ENCODE measurements at regions not wholly inside any gene's neighbourhood (a gene's known extent, or its start where the extent isn't known, plus 50 kb on each side); places are given as distances from the start of the nearest gene placed in this dataset.

GRCh38 chr10:62890395-62890794 is 74.2 kb upstream of the EGR2 start:
- intact Hi-C loops (cut with micrococcal nuclease; ENCODE audit: unreplicated experiment) = no loop called here
- CTCF ChIA-PET (ENCODE audit: low intra/inter-chr PET ratio, low total read pairs) = no interaction called here
- Histone ChIP-seq H2AFZ (ENCODE audit: low read length) (no peak overlapping the region), H3K79me2 (ENCODE audit: insufficient read depth, low read length) (no peaks in the 10 kb centered on the region), H3K4me3 (replicated peaks in 1 of 3; ENCODE audit: insufficient read depth in 1 of 3, low read depth in 2 of 3, low read length in 3 of 3) (no peak overlapping the region), H3K9me3 (ENCODE audit: low read length) (no peaks in the 10 kb centered on the region), H3K4me2 (ENCODE audit: low read depth, low read length) (no peak overlapping the region), H3K27ac (ENCODE audit: extremely low read length, insufficient read depth, low read length) (no peak overlapping the region), H4K20me1 (ENCODE audit: insufficient read depth, low read length) (no peaks in the 10 kb centered on the region), H3K27me3 (ENCODE audit: control insufficient read depth in 1 of 2, insufficient read depth in 2 of 2, low read length in 2 of 2) (peaks cover 0 to 9% of the 10 kb centered on the region in 2 experiments; a peak in 4 of 5 replicates), H3K4me1 (ENCODE audit: insufficient read depth, low read length) (no peaks in the 10 kb centered on the region), H3K36me3 (replicated peaks in 1 of 2; ENCODE audit: control insufficient read depth in 1 of 2, insufficient read depth in 2 of 2, low read length in 2 of 2) (no peaks in the 10 kb centered on the region), H3K9ac (ENCODE audit: insufficient read depth, low read depth, low read length) (no peak overlapping the region)
- DNase-seq (ENCODE audit: low spot score) (no peak), ATAC-seq (no peak), FAIRE-seq (no peak)
- WGBS (ENCODE audit: low lambda C conversion rate) = 3% methylated on average over 2 of the region's 2 CpGs
- in situ Hi-C loops (cut with HindIII; ENCODE audit: extremely low pct_ligation_motif_present, low pct_unique_long_range_greater_than_20kb) = no loop called here
- no TSS peak for BruUV-seq (replicated peaks)
- POLR2A ChIA-PET = no interaction called here
- TF ChIP-seq ETV6 (CRISPR knock-in tag; conservative IDR thresholded peaks at IDR 0.05) (no peak), KAT2B (IDR thresholded peaks at IDR 0.05; ENCODE audit: borderline replicate concordance, low read depth, low read length) (no peak), GLI4 (CRISPR knock-in tag; IDR thresholded peaks at IDR 0.05; ENCODE audit: borderline replicate concordance) (no peak), ZSCAN5A (CRISPR knock-in tag; IDR thresholded peaks at IDR 0.05; ENCODE audit: borderline replicate concordance) (no peak), ARID3A (IDR thresholded peaks at IDR 0.05; ENCODE audit: low read depth, low read length) (no peak), SMYD3 (CRISPR knock-in tag; IDR thresholded peaks at IDR 0.05) (no peak), ZNF451 (CRISPR knock-in tag; IDR thresholded peaks at IDR 0.05) (no peak), ZNF574 (CRISPR knock-in tag; IDR thresholded peaks at IDR 0.05) (no peak), ZNF230 (CRISPR knock-in tag; IDR thresholded peaks at IDR 0.05) (no peak), ZC3H13 (CRISPR knock-in tag; IDR thresholded peaks at IDR 0.05) (no peak), MXD4 (CRISPR knock-in tag; IDR thresholded peaks at IDR 0.05) (no peak), ZNF709 (CRISPR knock-in tag; IDR thresholded peaks at IDR 0.05) (no peak)
- TF ChIP-seq, protein P1, sequence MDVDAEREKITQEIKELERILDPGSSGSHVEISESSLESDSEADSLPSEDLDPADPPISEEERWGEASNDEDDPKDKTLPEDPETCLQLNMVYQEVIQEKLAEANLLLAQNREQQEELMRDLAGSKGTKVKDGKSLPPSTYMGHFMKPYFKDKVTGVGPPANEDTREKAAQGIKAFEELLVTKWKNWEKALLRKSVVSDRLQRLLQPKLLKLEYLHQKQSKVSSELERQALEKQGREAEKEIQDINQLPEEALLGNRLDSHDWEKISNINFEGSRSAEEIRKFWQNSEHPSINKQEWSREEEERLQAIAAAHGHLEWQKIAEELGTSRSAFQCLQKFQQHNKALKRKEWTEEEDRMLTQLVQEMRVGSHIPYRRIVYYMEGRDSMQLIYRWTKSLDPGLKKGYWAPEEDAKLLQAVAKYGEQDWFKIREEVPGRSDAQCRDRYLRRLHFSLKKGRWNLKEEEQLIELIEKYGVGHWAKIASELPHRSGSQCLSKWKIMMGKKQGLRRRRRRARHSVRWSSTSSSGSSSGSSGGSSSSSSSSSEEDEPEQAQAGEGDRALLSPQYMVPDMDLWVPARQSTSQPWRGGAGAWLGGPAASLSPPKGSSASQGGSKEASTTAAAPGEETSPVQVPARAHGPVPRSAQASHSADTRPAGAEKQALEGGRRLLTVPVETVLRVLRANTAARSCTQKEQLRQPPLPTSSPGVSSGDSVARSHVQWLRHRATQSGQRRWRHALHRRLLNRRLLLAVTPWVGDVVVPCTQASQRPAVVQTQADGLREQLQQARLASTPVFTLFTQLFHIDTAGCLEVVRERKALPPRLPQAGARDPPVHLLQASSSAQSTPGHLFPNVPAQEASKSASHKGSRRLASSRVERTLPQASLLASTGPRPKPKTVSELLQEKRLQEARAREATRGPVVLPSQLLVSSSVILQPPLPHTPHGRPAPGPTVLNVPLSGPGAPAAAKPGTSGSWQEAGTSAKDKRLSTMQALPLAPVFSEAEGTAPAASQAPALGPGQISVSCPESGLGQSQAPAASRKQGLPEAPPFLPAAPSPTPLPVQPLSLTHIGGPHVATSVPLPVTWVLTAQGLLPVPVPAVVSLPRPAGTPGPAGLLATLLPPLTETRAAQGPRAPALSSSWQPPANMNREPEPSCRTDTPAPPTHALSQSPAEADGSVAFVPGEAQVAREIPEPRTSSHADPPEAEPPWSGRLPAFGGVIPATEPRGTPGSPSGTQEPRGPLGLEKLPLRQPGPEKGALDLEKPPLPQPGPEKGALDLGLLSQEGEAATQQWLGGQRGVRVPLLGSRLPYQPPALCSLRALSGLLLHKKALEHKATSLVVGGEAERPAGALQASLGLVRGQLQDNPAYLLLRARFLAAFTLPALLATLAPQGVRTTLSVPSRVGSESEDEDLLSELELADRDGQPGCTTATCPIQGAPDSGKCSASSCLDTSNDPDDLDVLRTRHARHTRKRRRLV (CRISPR knock-in tag; IDR thresholded peaks at IDR 0.05) = no peak
- TF ChIP-seq, protein P2, sequence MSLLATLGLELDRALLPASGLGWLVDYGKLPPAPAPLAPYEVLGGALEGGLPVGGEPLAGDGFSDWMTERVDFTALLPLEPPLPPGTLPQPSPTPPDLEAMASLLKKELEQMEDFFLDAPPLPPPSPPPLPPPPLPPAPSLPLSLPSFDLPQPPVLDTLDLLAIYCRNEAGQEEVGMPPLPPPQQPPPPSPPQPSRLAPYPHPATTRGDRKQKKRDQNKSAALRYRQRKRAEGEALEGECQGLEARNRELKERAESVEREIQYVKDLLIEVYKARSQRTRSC (CRISPR knock-in tag; IDR thresholded peaks at IDR 0.05; ENCODE audit: low read depth) = no peak
